GM19395 (cell line): ENCODE measurements at regions not wholly inside any gene's neighbourhood (a gene's known extent, or its start where the extent isn't known, plus 50 kb on each side); places are given as distances from the start of the nearest gene placed in this dataset.

Experiments used
- ATAC-seq: cut with Tn5 transposase; IDR thresholded peaks from one replicate; pipeline ENCODE4 v1.9.1; 2021; ENCODE audit warnings: mild to moderate bottlenecking, moderate library complexity; ENCODE audit not compliant: unreplicated experiment

GRCh38 chr13:109454167-109454917, 332.0 kb downstream of the IRS2 start:
- ATAC-seq: no peak

- ATAC-seq: no peak
These were observed 334.7 kb downstream of the IRS2 start for GRCh38 chr13:109451726-109452125.

GRCh38 chr13:109448629-109449028, 337.8 kb downstream of the IRS2 start:
- no peak for ATAC-seq

GRCh38 chr13:109447667-109448066, 338.7 kb downstream of the IRS2 start:
- no peak for ATAC-seq

GRCh38 chr13:109440320-109440719, 346.1 kb downstream of the IRS2 start:
- no peak for ATAC-seq

- ATAC-seq: no peak
These were observed 346.6 kb downstream of the IRS2 start for GRCh38 chr13:109439813-109440212.

- ATAC-seq: no peak
These were observed 349.5 kb downstream of the IRS2 start for GRCh38 chr13:109436841-109437240.

GRCh38 chr13:109436055-109436622, 350.2 kb downstream of the IRS2 start:
- ATAC-seq: no peak

GRCh38 chr13:109431217-109431616, 355.2 kb downstream of the IRS2 start:
- ATAC-seq: no peak

- ATAC-seq: no peak
These were observed 358.2 kb downstream of the IRS2 start for GRCh38 chr13:109428146-109428545.

- no peak for ATAC-seq
These were observed 358.7 kb downstream of the IRS2 start for GRCh38 chr13:109427695-109428094.

GRCh38 chr13:109427148-109427547, 359.2 kb downstream of the IRS2 start:
- ATAC-seq: no peak

- no peak for ATAC-seq
These were observed 359.7 kb downstream of the IRS2 start for GRCh38 chr13:109426690-109426990.

- ATAC-seq: no peak
These were observed 360.3 kb downstream of the IRS2 start for GRCh38 chr13:109425821-109426689.

GRCh38 chr13:109422161-109422560, 364.2 kb downstream of the IRS2 start:
- no peak for ATAC-seq

GRCh38 chr13:109419896-109420295, 366.5 kb downstream of the IRS2 start:
- ATAC-seq: no peak

- ATAC-seq: no peak
These were observed 368.3 kb downstream of the IRS2 start for GRCh38 chr13:109418111-109418510.

GRCh38 chr13:109416001-109416400, 370.4 kb downstream of the IRS2 start:
- no peak for ATAC-seq

- ATAC-seq: no peak
These were observed 371.3 kb downstream of the IRS2 start for GRCh38 chr13:109415057-109415456.

GRCh38 chr13:109412283-109412901, 374.0 kb downstream of the IRS2 start:
- no peak for ATAC-seq

- ATAC-seq: no peak
These were observed 375.5 kb downstream of the IRS2 start for GRCh38 chr13:109410868-109411267.
